GM12878 (cell line): ENCODE measurements at regions not wholly inside any gene's neighbourhood (a gene's known extent, or its start where the extent isn't known, plus 50 kb on each side); places are given as distances from the start of the nearest gene placed in this dataset.

ENCODE experiments used
- ATAC-seq: fragments of 200-7000 bp; cut with Tn5 transposase; 3 replicates; pipeline ENCODE4 v1.9.1; 2020; ENCODE audit warnings: mild to moderate bottlenecking, moderate library complexity
- BruUV-seq: library from RNA; stranded (reverse); fragments of 400-500 nt; replicated peaks from 2 replicates; lab custom pipeline; 2021; lab: Mats Ljungman, UMichigan
- CTCF ChIA-PET: fragments of 300-600 bp; sonication (Branson Sonifier 250); formaldehyde crosslinking; extraction: SDS; loops from one replicate; lab custom pipeline; 2021; ENCODE audit warnings: inconsistent platforms; lab: Yijun Ruan, JAX
- POLR2A ChIA-PET: fragments of 350-600 bp; formaldehyde crosslinking; extraction: SDS; loops from one replicate; lab custom pipeline; 2021; ENCODE audit warnings: inconsistent platforms; lab: Charles Lee
- RAD21 ChIA-PET: fragments of 300-600 bp; sonication (Branson Sonifier 250); formaldehyde crosslinking; loops from one replicate; lab custom pipeline; 2023; ENCODE audit warnings: antibody characterized with exemption; ENCODE audit not compliant: unreplicated experiment; lab: Charles Lee
- SMC1A ChIA-PET: fragments of 300-600 bp; sonication (Branson Sonifier 250); formaldehyde crosslinking; loops from one replicate; lab custom pipeline; 2023; ENCODE audit not compliant: unreplicated experiment, uncharacterized antibody; lab: Charles Lee
- DNase-seq: peaks from one replicate; pipeline ENCODE4 v3.0.0-alpha.2; 2011; ENCODE audit warnings: low read depth, low spot score
- FAIRE-seq: peaks from 3 replicates; lab custom pipeline; 2011; peaks lifted over from hg19 to GRCh38; lab: Jason Lieb, UNC
- H2AFZ ChIP-seq: 2 replicates; pipeline ENCODE4 v1.6.0; 2011; ENCODE audit warnings: low read depth, low read length, control low read depth; ENCODE audit not compliant: control insufficient read depth
- H3K27ac ChIP-seq: 2 replicates; pipeline ENCODE4 v1.5.1; 2011; ENCODE audit warnings: control low read depth; ENCODE audit not compliant: control insufficient read depth, insufficient read depth
- H3K27me3 ChIP-seq, 2 experiments: replicated peaks in 1 of 2; 2 replicates each; pipeline versions ENCODE4 v1.6.0 to v1.6.1; 2011; ENCODE audit warnings: low read length in 1 of 2; ENCODE audit not compliant: control insufficient read depth in 2 of 2, insufficient read depth in 2 of 2
- H3K36me3 ChIP-seq, 2 experiments: 2 replicates each; pipeline ENCODE4 v1.5.1; 2011; ENCODE audit warnings: low read length in 1 of 2; ENCODE audit not compliant: control insufficient read depth in 2 of 2, insufficient read depth in 2 of 2
- H3K4me1 ChIP-seq: 2 replicates; pipeline ENCODE4 v1.6.1; 2011; ENCODE audit warnings: mild to moderate bottlenecking, low read length, moderate library complexity, mixed read lengths; ENCODE audit not compliant: control insufficient read depth, insufficient read depth
- H3K4me2 ChIP-seq: 2 replicates; pipeline ENCODE4 v1.6.0; 2011; ENCODE audit warnings: control low read depth; ENCODE audit not compliant: control insufficient read depth, insufficient read depth
- H3K4me3 ChIP-seq: fragments of 200-600 bp; sonication (generic); 2 replicates; pipeline ENCODE4 v1.5.1; 2016
- H3K79me2 ChIP-seq: 2 replicates; pipeline ENCODE4 v1.6.0; 2011; ENCODE audit warnings: low read length; ENCODE audit not compliant: control insufficient read depth, insufficient read depth
- H3K9ac ChIP-seq: 2 replicates; pipeline ENCODE4 v1.8.0; 2011; ENCODE audit warnings: low read length, control low read depth, mixed read lengths; ENCODE audit not compliant: control insufficient read depth, insufficient read depth
- H3K9me3 ChIP-seq: replicated peaks from 3 replicates; pipeline ENCODE4 v1.5.1; 2011; ENCODE audit warnings: mild to moderate bottlenecking, low read length; ENCODE audit not compliant: control insufficient read depth, insufficient read depth
- H4K20me1 ChIP-seq: 2 replicates; pipeline ENCODE4 v1.6.0; 2011; ENCODE audit not compliant: control insufficient read depth, insufficient read depth
- ATF7 ChIP-seq: fragments of 450-650 bp; IDR thresholded peaks from 2 replicates; pipeline ENCODE4 v1.6.1; 2016; ENCODE audit warnings: low read depth, mild to moderate bottlenecking
- BRCA1 ChIP-seq: IDR thresholded peaks from 2 replicates; pipeline ENCODE4 v1.6.1; 2011; ENCODE audit warnings: low read depth, low read length, improper control_type of control experiment
- CEBPB ChIP-seq, 2 experiments: fragments of 150-350 bp in 1 of 2; IDR thresholded peaks; 2 replicates each; pipeline ENCODE4 v1.6.1; 2012 to 2014; ENCODE audit warnings: low read depth in 2 of 2, low read length in 2 of 2, borderline replicate concordance in 1 of 2, inconsistent platforms in 1 of 2
- EP300 ChIP-seq, 2 experiments: fragments of 150-350 bp in 1 of 2; IDR thresholded peaks; 2 replicates each; pipeline ENCODE4 v1.6.1; 2011 to 2012; ENCODE audit warnings: low read depth in 2 of 2, low read length in 2 of 2, borderline replicate concordance in 1 of 2, improper control_type of control experiment in 1 of 2, inconsistent platforms in 1 of 2; ENCODE audit not compliant: control insufficient read depth in 1 of 2
- EZH2 ChIP-seq: IDR thresholded peaks from 2 replicates; pipeline ENCODE4 v1.6.1; 2012; ENCODE audit warnings: low read depth, mild to moderate bottlenecking, control low read depth, inconsistent platforms, low read length, borderline replicate concordance; ENCODE audit not compliant: control insufficient read depth
- GABPA ChIP-seq: IDR thresholded peaks from 2 replicates; pipeline ENCODE4 v1.6.1; 2014; ENCODE audit warnings: antibody characterized with exemption, low read depth, mild to moderate bottlenecking, inconsistent platforms
- GATAD2B ChIP-seq: fragments of 450-650 bp; conservative IDR thresholded peaks from 2 replicates; pipeline ENCODE4 v1.6.1; 2017; ENCODE audit warnings: low read depth, mild to moderate bottlenecking, moderate library complexity
- HDAC6 ChIP-seq: fragments of 200-600 bp; sonication (generic); IDR thresholded peaks from one replicate; pipeline ENCODE4 v1.8.0; 2017; ENCODE audit warnings: antibody characterized with exemption; ENCODE audit not compliant: unreplicated experiment
- NR2C1 ChIP-seq: fragments of 450-650 bp; IDR thresholded peaks from 2 replicates; pipeline ENCODE4 v1.6.1; 2017; ENCODE audit warnings: antibody characterized with exemption, mild to moderate bottlenecking, moderate library complexity
- REST ChIP-seq: IDR thresholded peaks from 2 replicates; pipeline ENCODE4 v1.6.1; 2012; ENCODE audit warnings: mild to moderate bottlenecking, low read depth, low read length
- SMAD1 ChIP-seq: fragments of 450-650 bp; IDR thresholded peaks from 2 replicates; pipeline ENCODE4 v1.6.1; 2018; ENCODE audit warnings: mild to moderate bottlenecking, low read depth; ENCODE audit not compliant: partially characterized antibody
- STAT1 ChIP-seq: fragments of 450-650 bp; conservative IDR thresholded peaks from 2 replicates; pipeline ENCODE4 v1.6.1; 2014; ENCODE audit warnings: antibody characterized with exemption, mild to moderate bottlenecking
- USF1 ChIP-seq: IDR thresholded peaks from 2 replicates; pipeline ENCODE4 v1.6.1; 2011; ENCODE audit warnings: borderline replicate concordance, low read depth, mild to moderate bottlenecking, moderate library complexity, mixed read lengths, low read length; ENCODE audit not compliant: insufficient read depth; ENCODE audit errors: extremely low read length
- ZZZ3 ChIP-seq: IDR thresholded peaks from 2 replicates; pipeline ENCODE4 v1.6.1; 2011; ENCODE audit warnings: low read depth; ENCODE audit not compliant: control insufficient read depth, insufficient read length
- WGBS: methylation state at CpG from one replicate; pipeline ENCODE4 v1.1.6; 2016; ENCODE audit warnings: low lambda C conversion rate; ENCODE audit not compliant: insufficient replicate concordance, insufficient coverage; ENCODE audit errors: missing lambda C conversion rate; 5-methylcytosine and 5-hydroxymethylcytosine counted together
- in situ Hi-C: fragments of 300-500 bp; cut with MboI; formaldehyde crosslinking; loops from 9 replicates; pipeline ENCODE4 v1.14.3; 2018; ENCODE audit warnings: mixed read lengths
- intact Hi-C: fragments of 100-400 bp; cut with micrococcal nuclease; formaldehyde crosslinking; loops from one replicate; pipeline ENCODE4 v1.14.2; 2022; ENCODE audit not compliant: unreplicated experiment

- Histone ChIP-seq H4K20me1 (no peaks in the 10 kb centered on the region), H3K9me3 (no peaks in the 10 kb centered on the region), H3K79me2 (no peaks in the 10 kb centered on the region), H3K4me2 (no peak overlapping the region), H3K4me3 (no peak overlapping the region), H3K36me3 (no peaks in the 10 kb centered on the region), H3K27me3 (no peaks in the 10 kb centered on the region), H2AFZ (no peak overlapping the region), H3K4me1 (no peaks in the 10 kb centered on the region), H3K9ac (no peak overlapping the region), H3K27ac (no peak overlapping the region)
- ChIA-PET SMC1A (interaction anchor here (1.3 kb wide), 1 partner anchor 10 kb away, joined by 3 read pairs; no protein-coding TSS in a partner anchor), RAD21 (no interaction called here), POLR2A (interaction anchor here (0.9 kb wide), 1 partner anchor 8 kb away, joined by 3 read pairs; no protein-coding TSS in a partner anchor), CTCF (interaction anchor here (1.8 kb wide), 1 partner anchor 14 kb away, joined by 6 read pairs; no protein-coding TSS in a partner anchor)
- in situ Hi-C loops, result no loop called here
- intact Hi-C loops, result no loop called here
- WGBS, result 3% methylated on average over 1 of the region's 1 CpG
- DNase-seq (no peak), FAIRE-seq (no peak), ATAC-seq (no peak)
- no TSS peak for BruUV-seq
- TF ChIP-seq ATF7 (no peak), NR2C1 (no peak), CEBPB (IDR thresholded peaks at IDR 0.05; ENCODE audit: borderline replicate concordance in 1 of 2, low read depth in 2 of 2, low read length in 2 of 2) (no peak), ZZZ3 (no peak), STAT1 (no peak), GABPA (no peak), GATAD2B (no peak), EZH2 (no peak), EP300 (IDR thresholded peaks at IDR 0.05; ENCODE audit: borderline replicate concordance in 1 of 2, control insufficient read depth in 1 of 2, low read depth in 2 of 2, low read length in 2 of 2) (no peak), BRCA1 (no peak), HDAC6 (no peak), SMAD1 (no peak), USF1 (no peak), REST (no peak)
These were observed 1353.0 kb upstream of the SEL1L start for GRCh38 chr14:82886670-82887069.
